ENCODE measurements at regions not wholly inside any gene's neighbourhood (a gene's known extent, or its start where the extent isn't known, plus 50 kb on each side); places are given as distances from the start of the nearest gene placed in this dataset.
"Not testable (repeated sequence)": the region's sequence is repeated elsewhere in the genome, so short reads cannot be mapped to it uniquely, and the experiment has no call there.

DNA sequence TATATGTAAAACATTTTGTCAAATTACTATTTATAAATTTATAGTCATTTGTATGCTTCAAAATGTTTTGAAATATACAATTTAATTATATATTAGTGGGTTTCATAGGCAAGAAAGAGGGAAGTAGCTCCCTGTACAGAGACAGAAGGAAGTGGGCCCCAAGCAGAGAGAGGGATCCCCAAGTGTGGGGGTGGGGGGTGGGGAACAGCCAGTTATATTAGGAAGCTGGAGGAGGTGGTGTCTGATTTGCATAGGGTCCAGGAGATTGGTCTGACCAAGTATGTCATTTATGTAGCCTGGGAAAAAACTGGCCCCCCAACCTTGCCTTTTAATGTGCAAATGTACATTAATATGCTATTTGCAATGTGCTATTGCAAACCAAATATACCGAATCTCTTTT lies 76.5 kb upstream of the ZSWIM2 start:
- H3K27ac ChIP-seq: no peak overlapping the region
- DNase-seq (ENCODE audit: low spot score in 2 of 2): no peak
- no peaks in the 10 kb centered on the region for H3K9me3 ChIP-seq
- TF ChIP-seq, protein P1, sequence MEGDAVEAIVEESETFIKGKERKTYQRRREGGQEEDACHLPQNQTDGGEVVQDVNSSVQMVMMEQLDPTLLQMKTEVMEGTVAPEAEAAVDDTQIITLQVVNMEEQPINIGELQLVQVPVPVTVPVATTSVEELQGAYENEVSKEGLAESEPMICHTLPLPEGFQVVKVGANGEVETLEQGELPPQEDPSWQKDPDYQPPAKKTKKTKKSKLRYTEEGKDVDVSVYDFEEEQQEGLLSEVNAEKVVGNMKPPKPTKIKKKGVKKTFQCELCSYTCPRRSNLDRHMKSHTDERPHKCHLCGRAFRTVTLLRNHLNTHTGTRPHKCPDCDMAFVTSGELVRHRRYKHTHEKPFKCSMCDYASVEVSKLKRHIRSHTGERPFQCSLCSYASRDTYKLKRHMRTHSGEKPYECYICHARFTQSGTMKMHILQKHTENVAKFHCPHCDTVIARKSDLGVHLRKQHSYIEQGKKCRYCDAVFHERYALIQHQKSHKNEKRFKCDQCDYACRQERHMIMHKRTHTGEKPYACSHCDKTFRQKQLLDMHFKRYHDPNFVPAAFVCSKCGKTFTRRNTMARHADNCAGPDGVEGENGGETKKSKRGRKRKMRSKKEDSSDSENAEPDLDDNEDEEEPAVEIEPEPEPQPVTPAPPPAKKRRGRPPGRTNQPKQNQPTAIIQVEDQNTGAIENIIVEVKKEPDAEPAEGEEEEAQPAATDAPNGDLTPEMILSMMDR (IDR thresholded peaks at IDR 0.05): no peak
- no peak for TF ChIP-seq POLR2AphosphoS5 (IDR thresholded peaks at IDR 0.05)
- TF ChIP-seq POLR2A (IDR thresholded peaks at IDR 0.05): no peak
- H3K4me3 ChIP-seq: no peak overlapping the region
- H3K27me3 ChIP-seq: no peaks in the 10 kb centered on the region
- intact Hi-C loops (cut with DNase I; ENCODE audit: low total_unique reads): no loop called here
- H3K36me3 ChIP-seq: no peaks in the 10 kb centered on the region
- no peaks in the 10 kb centered on the region for H3K4me1 ChIP-seq

DNA sequence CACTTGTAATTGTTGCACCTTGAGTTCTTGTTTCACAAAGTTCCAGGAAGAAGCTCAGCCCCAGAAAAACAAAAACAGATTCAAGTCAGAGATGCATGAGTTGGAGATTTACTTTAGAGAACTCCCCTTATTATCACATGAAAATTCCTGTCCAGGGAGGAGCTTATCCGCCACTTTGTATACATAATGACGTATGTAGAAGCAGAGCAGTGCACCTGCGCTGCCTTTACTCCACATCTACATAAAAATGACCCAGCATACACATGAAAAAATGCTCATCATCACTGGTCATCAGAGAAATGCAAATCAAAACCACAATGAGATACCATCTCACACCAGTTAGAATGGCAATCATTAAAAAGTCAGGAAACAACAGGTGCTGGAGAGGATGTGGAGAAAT lies 73.3 kb upstream of the ZSWIM2 start:
- H3K36me3 ChIP-seq; intact Hi-C loops (cut with DNase I; ENCODE audit: low total_unique reads); H3K27ac ChIP-seq; H3K4me1 ChIP-seq; DNase-seq (ENCODE audit: low spot score in 2 of 2); H3K4me3 ChIP-seq; H3K9me3 ChIP-seq; H3K27me3 ChIP-seq: not testable (repeated sequence)

GRCh38 chr2:186919296-186919695 lies 70.3 kb upstream of the ZSWIM2 start:
- intact Hi-C loops (cut with DNase I; ENCODE audit: low total_unique reads): no loop called here
- no peak for DNase-seq (ENCODE audit: low spot score in 2 of 2)
- TF ChIP-seq, protein P1 (IDR thresholded peaks at IDR 0.05): no peak
- TF ChIP-seq POLR2A (IDR thresholded peaks at IDR 0.05): no peak
- TF ChIP-seq POLR2AphosphoS5 (IDR thresholded peaks at IDR 0.05): no peak
- Histone ChIP-seq H3K27ac (no peak overlapping the region), H3K9me3 (no peaks in the 10 kb centered on the region), H3K4me1 (no peaks in the 10 kb centered on the region), H3K4me3 (no peak overlapping the region), H3K36me3 (no peaks in the 10 kb centered on the region), H3K27me3 (no peaks in the 10 kb centered on the region)

DNA sequence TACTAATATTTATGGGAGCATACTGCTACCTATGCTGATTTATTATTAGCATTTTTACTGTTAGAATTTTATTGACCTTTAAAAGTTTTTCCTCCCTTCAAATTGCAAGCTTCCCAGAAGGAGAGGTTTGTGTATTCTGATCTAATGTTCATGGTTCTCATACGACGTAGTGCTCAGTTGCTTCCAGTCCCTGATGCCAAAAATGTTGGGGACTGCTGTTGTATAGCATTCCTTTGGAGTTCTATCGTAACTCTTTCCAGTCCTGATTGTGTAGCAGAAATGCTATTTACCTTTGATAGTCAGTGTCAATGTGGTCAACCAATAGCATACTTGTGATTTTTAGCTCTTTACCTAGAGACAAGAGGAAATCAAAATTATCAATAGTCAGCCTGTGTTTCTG lies 69.5 kb upstream of the ZSWIM2 start:
- DNase-seq (ENCODE audit: low spot score in 2 of 2): no peak
- Histone ChIP-seq H3K27me3 (no peaks in the 10 kb centered on the region), H3K4me3 (no peak overlapping the region), H3K27ac (no peak overlapping the region), H3K4me1 (no peaks in the 10 kb centered on the region), H3K9me3 (no peaks in the 10 kb centered on the region), H3K36me3 (no peaks in the 10 kb centered on the region)
- intact Hi-C loops (cut with DNase I; ENCODE audit: low total_unique reads): no loop called here
- TF ChIP-seq, protein P1 (IDR thresholded peaks at IDR 0.05): no peak
- no peak for TF ChIP-seq POLR2AphosphoS5 (IDR thresholded peaks at IDR 0.05)
- TF ChIP-seq POLR2A (IDR thresholded peaks at IDR 0.05): no peak

DNA sequence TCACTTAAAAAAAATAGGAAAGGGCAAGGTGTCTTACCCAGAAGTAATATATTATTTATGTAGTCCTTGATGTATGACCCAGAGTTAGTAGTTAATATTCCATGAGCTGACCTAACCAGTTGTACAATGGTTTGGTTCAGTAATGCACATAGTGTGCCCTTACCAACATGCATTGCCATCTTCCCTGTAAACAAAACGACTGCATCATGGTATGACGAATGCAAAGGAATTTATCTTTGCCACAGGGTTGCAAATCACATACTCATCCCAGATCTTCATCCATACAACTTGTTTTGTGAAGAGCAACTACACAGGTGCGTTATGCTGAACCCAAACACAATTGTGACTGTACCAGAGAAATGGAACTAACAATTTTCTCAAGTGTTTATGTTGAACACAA lies 68.9 kb upstream of the ZSWIM2 start:
- Histone ChIP-seq H3K27ac (no peak overlapping the region), H3K4me3 (no peak overlapping the region), H3K27me3 (no peaks in the 10 kb centered on the region), H3K4me1 (no peaks in the 10 kb centered on the region), H3K36me3 (no peaks in the 10 kb centered on the region), H3K9me3 (no peaks in the 10 kb centered on the region)
- TF ChIP-seq, protein P1 (IDR thresholded peaks at IDR 0.05): no peak
- TF ChIP-seq POLR2A (IDR thresholded peaks at IDR 0.05) (no peak), POLR2AphosphoS5 (IDR thresholded peaks at IDR 0.05) (no peak)
- intact Hi-C loops (cut with DNase I; ENCODE audit: low total_unique reads): no loop called here
- no peak for DNase-seq (ENCODE audit: low spot score in 2 of 2)

DNA sequence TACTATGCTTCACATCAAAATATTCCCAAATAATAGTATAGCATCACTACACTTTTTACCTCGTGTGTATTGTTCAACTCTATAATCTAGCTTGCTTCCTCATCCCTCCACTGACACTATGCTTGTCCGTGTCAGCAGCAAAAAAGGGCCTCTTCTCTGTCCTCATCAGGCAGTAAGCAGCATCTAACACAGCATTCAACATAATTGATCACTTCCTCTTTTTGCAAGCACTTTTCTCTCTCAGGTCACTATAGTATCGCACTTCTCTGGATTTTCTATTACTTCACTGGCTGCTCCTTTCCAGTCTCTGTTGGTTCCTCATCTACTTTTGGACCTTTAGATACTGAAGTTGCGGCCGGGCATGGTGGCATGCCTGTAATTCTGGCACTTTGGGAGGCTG lies 64.9 kb upstream of the ZSWIM2 start:
- no peak overlapping the region for H3K27ac ChIP-seq
- DNase-seq (ENCODE audit: low spot score in 2 of 2): no peak
- no peaks in the 10 kb centered on the region for H3K4me1 ChIP-seq
- H3K27me3 ChIP-seq: no peaks in the 10 kb centered on the region
- H3K36me3 ChIP-seq: no peaks in the 10 kb centered on the region
- H3K9me3 ChIP-seq: no peaks in the 10 kb centered on the region
- intact Hi-C loops (cut with DNase I; ENCODE audit: low total_unique reads): no loop called here
- no peak overlapping the region for H3K4me3 ChIP-seq
- no peak for TF ChIP-seq POLR2AphosphoS5 (IDR thresholded peaks at IDR 0.05)
- TF ChIP-seq, protein P1 (IDR thresholded peaks at IDR 0.05): no peak
- TF ChIP-seq POLR2A (IDR thresholded peaks at IDR 0.05): no peak
